SK-N-MC (cell line): ENCODE measurements at regions not wholly inside any gene's neighbourhood (a gene's known extent, or its start where the extent isn't known, plus 50 kb on each side); places are given as distances from the start of the nearest gene placed in this dataset.

Experiments
- EZH2 ChIP-seq: fragments of 200-600 bp; sonication (generic); IDR thresholded peaks from one replicate; pipeline ENCODE4 v1.6.1; 2017; ENCODE audit warnings: antibody characterized with exemption
- FOXP2 ChIP-seq: optimal IDR thresholded peaks from 2 replicates; pipeline ENCODE3; 2011; ENCODE audit warnings: mild to moderate bottlenecking, moderate library complexity; ENCODE audit not compliant: insufficient read depth; ENCODE audit errors: extremely low read length, control extremely low read depth
- POLR2AphosphoS5 ChIP-seq: IDR thresholded peaks from 2 replicates; pipeline ENCODE4 v1.6.1; 2012; ENCODE audit warnings: mild to moderate bottlenecking, low read depth, low read length, borderline replicate concordance

DNA sequence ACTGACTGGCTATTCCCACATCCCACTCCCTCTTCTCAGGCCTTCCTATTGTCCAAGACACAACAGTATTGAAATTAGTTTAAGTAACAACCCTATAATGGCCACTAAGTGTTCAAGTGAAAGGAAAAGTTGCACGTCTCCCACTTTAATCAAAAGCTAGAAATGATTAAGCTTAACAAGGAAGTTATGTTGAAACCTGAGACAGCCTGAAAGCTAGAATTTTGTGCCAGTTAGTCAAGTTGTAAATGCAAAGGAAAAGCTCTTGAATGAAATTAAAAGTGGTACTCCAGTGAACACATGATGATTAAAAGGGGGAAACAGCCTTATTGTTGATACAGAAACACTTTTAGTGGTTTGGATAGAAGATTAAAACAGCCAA lies 332.7 kb downstream of the CASP12 start:
- TF ChIP-seq EZH2 (no peak), POLR2AphosphoS5 (no peak), FOXP2 (no peak)
